ENCODE measurements at regions not wholly inside any gene's neighbourhood (a gene's known extent, or its start where the extent isn't known, plus 50 kb on each side); places are given as distances from the start of the nearest gene placed in this dataset.
"Not testable (repeated sequence)": the region's sequence is repeated elsewhere in the genome, so short reads cannot be mapped to it uniquely, and the experiment has no call there.

- DNase-seq (ENCODE audit: extremely low spot score) = no peak
- TF ChIP-seq ELF4 (IDR thresholded peaks at IDR 0.05) (no peak), SP1 (IDR thresholded peaks at IDR 0.05) (no peak), FOXK2 (IDR thresholded peaks at IDR 0.05) (no peak), SUZ12 (IDR thresholded peaks at IDR 0.05) (no peak), NFRKB (IDR thresholded peaks at IDR 0.05) (no peak), LEF1 (IDR thresholded peaks at IDR 0.05; ENCODE audit: borderline replicate concordance) (no peak), FOXA1 (IDR thresholded peaks at IDR 0.05) (no peak), BHLHE40 (IDR thresholded peaks at IDR 0.05; ENCODE audit: borderline replicate concordance) (no peak), FOXM1 (IDR thresholded peaks at IDR 0.05; ENCODE audit: borderline replicate concordance) (no peak), CTBP1 (IDR thresholded peaks at IDR 0.05; ENCODE audit: borderline replicate concordance) (no peak), TARDBP (IDR thresholded peaks at IDR 0.05) (no peak), L3MBTL2 (conservative IDR thresholded peaks at IDR 0.05) (no peak), ZNF384 (IDR thresholded peaks at IDR 0.05) (no peak), ARNT (IDR thresholded peaks at IDR 0.05) (no peak), HDGF (IDR thresholded peaks at IDR 0.05; ENCODE audit: borderline replicate concordance) (no peak)
- TF ChIP-seq, protein P1, sequence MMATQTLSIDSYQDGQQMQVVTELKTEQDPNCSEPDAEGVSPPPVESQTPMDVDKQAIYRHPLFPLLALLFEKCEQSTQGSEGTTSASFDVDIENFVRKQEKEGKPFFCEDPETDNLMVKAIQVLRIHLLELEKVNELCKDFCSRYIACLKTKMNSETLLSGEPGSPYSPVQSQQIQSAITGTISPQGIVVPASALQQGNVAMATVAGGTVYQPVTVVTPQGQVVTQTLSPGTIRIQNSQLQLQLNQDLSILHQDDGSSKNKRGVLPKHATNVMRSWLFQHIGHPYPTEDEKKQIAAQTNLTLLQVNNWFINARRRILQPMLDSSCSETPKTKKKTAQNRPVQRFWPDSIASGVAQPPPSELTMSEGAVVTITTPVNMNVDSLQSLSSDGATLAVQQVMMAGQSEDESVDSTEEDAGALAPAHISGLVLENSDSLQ (IDR thresholded peaks at IDR 0.05) = no peak
- ChIA-PET POLR2A (no interaction called here), CTCF (no interaction called here)
Observed at GRCh38 chr2:72026819-72027425, 120.7 kb downstream of the CYP26B1 start.

- ChIA-PET CTCF (no interaction called here), POLR2A (no interaction called here)
- TF ChIP-seq CTBP1 (IDR thresholded peaks at IDR 0.05; ENCODE audit: borderline replicate concordance) = no peak
- no peak for TF ChIP-seq ARNT (IDR thresholded peaks at IDR 0.05)
- TF ChIP-seq ELF4 (IDR thresholded peaks at IDR 0.05) = no peak
- TF ChIP-seq FOXA1 (IDR thresholded peaks at IDR 0.05) = no peak
- no peak for TF ChIP-seq L3MBTL2 (conservative IDR thresholded peaks at IDR 0.05)
- TF ChIP-seq FOXK2 (IDR thresholded peaks at IDR 0.05) = no peak
- no peak for TF ChIP-seq TARDBP (IDR thresholded peaks at IDR 0.05)
- no peak for TF ChIP-seq LEF1 (IDR thresholded peaks at IDR 0.05; ENCODE audit: borderline replicate concordance)
- TF ChIP-seq, protein P1 (IDR thresholded peaks at IDR 0.05) = no peak
- no peak for TF ChIP-seq NFRKB (IDR thresholded peaks at IDR 0.05)
- no peak for TF ChIP-seq SP1 (IDR thresholded peaks at IDR 0.05)
- no peak for TF ChIP-seq SUZ12 (IDR thresholded peaks at IDR 0.05)
- no peak for TF ChIP-seq HDGF (IDR thresholded peaks at IDR 0.05; ENCODE audit: borderline replicate concordance)
- no peak for TF ChIP-seq BHLHE40 (IDR thresholded peaks at IDR 0.05; ENCODE audit: borderline replicate concordance)
- no peak for DNase-seq (ENCODE audit: extremely low spot score)
Observed at GRCh38 chr2:72024451-72025175, 123.0 kb downstream of the CYP26B1 start.

DNA sequence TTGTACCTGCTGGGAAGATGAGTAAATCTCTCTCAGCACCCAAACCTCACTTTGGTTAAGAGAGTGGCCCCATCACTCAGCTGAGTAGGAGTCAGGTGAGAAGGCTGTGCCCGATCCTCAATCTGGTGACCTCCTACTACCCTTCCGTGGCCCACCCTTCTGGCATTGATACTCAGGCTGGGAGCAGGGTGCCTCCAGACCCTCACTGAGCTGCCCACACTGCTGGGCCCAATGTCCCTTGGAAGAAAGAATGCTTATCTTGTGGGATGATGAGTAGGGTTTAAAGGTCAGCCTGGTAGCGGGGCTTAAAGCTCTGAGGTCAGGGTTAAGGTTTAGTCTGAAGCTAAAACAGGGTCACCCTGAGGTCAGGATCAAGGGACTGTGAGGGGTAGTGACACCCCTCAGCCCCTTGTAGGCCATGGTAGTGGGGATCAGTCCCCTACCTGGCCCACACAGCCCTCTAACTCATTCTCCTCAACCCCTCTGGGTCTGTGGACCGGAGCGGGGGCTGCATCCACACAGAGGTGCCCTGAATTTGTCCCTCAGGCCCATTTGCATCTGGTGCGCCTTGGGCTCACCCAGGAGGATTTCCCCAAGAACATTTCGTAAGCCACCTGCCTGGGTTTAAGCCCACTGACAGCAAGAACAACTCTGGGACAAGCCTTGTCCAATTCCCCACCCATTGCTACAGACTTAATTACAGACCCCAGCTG, 123.8 kb downstream of the CYP26B1 start:
- ChIA-PET CTCF (interaction anchor here (0.7 kb wide), 1 partner anchor 100 kb away, joined by 8 read pairs; no protein-coding TSS in a partner anchor), POLR2A (no interaction called here)
- DNase-seq (ENCODE audit: extremely low spot score) = no peak
- TF ChIP-seq, protein P1 (IDR thresholded peaks at IDR 0.05) = no peak
- TF ChIP-seq ZNF384 (IDR thresholded peaks at IDR 0.05) (no peak), SUZ12 (IDR thresholded peaks at IDR 0.05) (no peak), NFRKB (IDR thresholded peaks at IDR 0.05) (no peak), FOXM1 (IDR thresholded peaks at IDR 0.05; ENCODE audit: borderline replicate concordance) (no peak), L3MBTL2 (conservative IDR thresholded peaks at IDR 0.05) (no peak), SP1 (IDR thresholded peaks at IDR 0.05) (no peak), ELF4 (IDR thresholded peaks at IDR 0.05) (no peak), LEF1 (IDR thresholded peaks at IDR 0.05; ENCODE audit: borderline replicate concordance) (no peak), HDGF (IDR thresholded peaks at IDR 0.05; ENCODE audit: borderline replicate concordance) (no peak), FOXK2 (IDR thresholded peaks at IDR 0.05) (no peak)

DNA sequence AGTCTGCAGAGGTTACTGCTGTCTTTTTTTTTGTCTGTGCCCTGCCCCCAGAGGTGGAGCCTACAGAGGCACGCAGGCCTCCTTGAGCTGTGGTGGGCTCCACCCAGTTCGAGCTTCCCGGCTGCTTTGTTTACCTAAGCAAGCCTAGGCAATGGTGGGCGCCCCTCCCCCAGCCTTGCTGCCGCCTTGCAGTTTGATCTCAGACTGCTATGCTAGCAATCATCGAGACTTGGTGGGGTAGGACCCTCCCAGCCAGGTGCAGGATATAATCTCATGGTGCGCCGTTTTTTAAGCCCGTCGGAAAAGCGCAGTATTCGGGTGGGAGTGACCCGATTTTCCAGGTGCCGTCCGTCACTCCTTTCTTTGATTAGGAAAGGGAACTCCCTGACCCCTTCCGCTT, 126.3 kb downstream of the CYP26B1 start:
- POLR2A ChIA-PET; DNase-seq (ENCODE audit: extremely low spot score); CTCF ChIA-PET: not testable (repeated sequence)

- ChIA-PET CTCF (no interaction called here), POLR2A (no interaction called here)
- DNase-seq (ENCODE audit: extremely low spot score) = no peak
- TF ChIP-seq SUZ12 (IDR thresholded peaks at IDR 0.05) = no peak
- no peak for TF ChIP-seq LEF1 (IDR thresholded peaks at IDR 0.05; ENCODE audit: borderline replicate concordance)
- no peak for TF ChIP-seq FOXK2 (IDR thresholded peaks at IDR 0.05)
- TF ChIP-seq CTBP1 (IDR thresholded peaks at IDR 0.05; ENCODE audit: borderline replicate concordance) = no peak
- TF ChIP-seq FOXM1 (IDR thresholded peaks at IDR 0.05; ENCODE audit: borderline replicate concordance) = no peak
- TF ChIP-seq ELF4 (IDR thresholded peaks at IDR 0.05) = no peak
- TF ChIP-seq NFRKB (IDR thresholded peaks at IDR 0.05) = no peak
- no peak for TF ChIP-seq HDGF (IDR thresholded peaks at IDR 0.05; ENCODE audit: borderline replicate concordance)
- TF ChIP-seq TARDBP (IDR thresholded peaks at IDR 0.05) = no peak
- no peak for TF ChIP-seq ZNF384 (IDR thresholded peaks at IDR 0.05)
- TF ChIP-seq L3MBTL2 (conservative IDR thresholded peaks at IDR 0.05) = no peak
- no peak for TF ChIP-seq BHLHE40 (IDR thresholded peaks at IDR 0.05; ENCODE audit: borderline replicate concordance)
- no peak for TF ChIP-seq SP1 (IDR thresholded peaks at IDR 0.05)
- TF ChIP-seq, protein P1 (IDR thresholded peaks at IDR 0.05) = no peak
- no peak for TF ChIP-seq FOXA1 (IDR thresholded peaks at IDR 0.05)
Observed at GRCh38 chr2:72015266-72015665, 132.4 kb downstream of the CYP26B1 start.

All from HEK293T (cell line).